A673 (cell line): ENCODE measurements at regions not wholly inside any gene's neighbourhood (a gene's known extent, or its start where the extent isn't known, plus 50 kb on each side); places are given as distances from the start of the nearest gene placed in this dataset.

Source experiments
- EZH2 ChIP-seq: fragments of 200-600 bp; sonication (generic); IDR thresholded peaks from 2 replicates; pipeline ENCODE4 v1.6.1; 2017; ENCODE audit warnings: borderline replicate concordance, low read depth, mild to moderate bottlenecking, mixed read lengths, antibody characterized with exemption, low read length; ENCODE audit not compliant: poor library complexity, severe bottlenecking
- TF ChIP-seq, protein P1 (sequence below): fragments of 300-800, 200-600 bp; sonication (generic); conservative IDR thresholded peaks from 2 replicates; pipeline ENCODE4 v1.5.1; 2017; ENCODE audit warnings: low read depth, mild to moderate bottlenecking, antibody characterized with exemption, low read length, moderate library complexity, mixed read lengths

DNA sequence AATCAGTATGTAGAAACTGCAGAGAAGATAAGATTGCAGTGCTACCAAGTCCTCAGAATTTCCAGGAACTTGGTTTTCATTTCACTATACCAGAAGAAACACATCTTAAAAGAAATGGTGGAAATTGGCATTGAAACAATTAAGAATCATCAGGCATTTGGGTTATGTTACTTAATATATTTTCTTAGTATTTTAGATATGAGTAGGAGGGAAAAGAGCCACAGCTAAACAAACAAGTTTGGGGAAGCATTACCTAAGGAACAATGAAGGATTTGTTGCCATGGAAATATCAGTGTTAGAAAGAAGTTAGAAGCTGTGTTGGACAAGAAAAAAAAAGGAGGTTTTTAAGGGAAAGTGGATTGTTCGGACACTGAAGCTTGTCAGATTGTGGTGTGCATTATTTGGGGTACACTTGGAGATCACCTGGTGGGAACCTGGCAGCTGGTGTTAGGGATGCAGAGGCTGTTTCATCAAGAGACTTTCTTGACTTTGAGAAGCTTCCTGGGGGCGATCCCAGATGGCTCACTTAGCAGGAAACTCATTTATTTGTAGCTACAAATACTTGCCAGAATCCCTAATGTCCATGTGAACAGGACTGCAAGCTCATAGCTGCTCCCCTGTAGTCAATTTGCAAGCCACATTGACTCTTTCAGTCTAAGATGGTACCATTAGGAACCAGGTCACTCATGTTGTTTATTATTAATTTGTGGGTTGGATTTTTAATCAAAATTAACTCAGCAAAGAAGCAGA lies 246.7 kb downstream of the RFC3 start:
- TF ChIP-seq, protein P1, sequence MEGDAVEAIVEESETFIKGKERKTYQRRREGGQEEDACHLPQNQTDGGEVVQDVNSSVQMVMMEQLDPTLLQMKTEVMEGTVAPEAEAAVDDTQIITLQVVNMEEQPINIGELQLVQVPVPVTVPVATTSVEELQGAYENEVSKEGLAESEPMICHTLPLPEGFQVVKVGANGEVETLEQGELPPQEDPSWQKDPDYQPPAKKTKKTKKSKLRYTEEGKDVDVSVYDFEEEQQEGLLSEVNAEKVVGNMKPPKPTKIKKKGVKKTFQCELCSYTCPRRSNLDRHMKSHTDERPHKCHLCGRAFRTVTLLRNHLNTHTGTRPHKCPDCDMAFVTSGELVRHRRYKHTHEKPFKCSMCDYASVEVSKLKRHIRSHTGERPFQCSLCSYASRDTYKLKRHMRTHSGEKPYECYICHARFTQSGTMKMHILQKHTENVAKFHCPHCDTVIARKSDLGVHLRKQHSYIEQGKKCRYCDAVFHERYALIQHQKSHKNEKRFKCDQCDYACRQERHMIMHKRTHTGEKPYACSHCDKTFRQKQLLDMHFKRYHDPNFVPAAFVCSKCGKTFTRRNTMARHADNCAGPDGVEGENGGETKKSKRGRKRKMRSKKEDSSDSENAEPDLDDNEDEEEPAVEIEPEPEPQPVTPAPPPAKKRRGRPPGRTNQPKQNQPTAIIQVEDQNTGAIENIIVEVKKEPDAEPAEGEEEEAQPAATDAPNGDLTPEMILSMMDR, result no peak
- no peak for TF ChIP-seq EZH2
